Tibial nerve (tissue), 3 donors: ENCODE measurements at regions not wholly inside any gene's neighbourhood (a gene's known extent, or its start where the extent isn't known, plus 50 kb on each side); places are given as distances from the start of the nearest gene placed in this dataset.

Experiments
- POLR2A ChIP-seq, 2 donors: fragments of 450-650 bp; IDR thresholded peaks; one replicate each; pipeline ENCODE4 v1.6.1; 2017; ENCODE audit warnings: antibody characterized with exemption in 2 of 2, mild to moderate bottlenecking in 2 of 2, moderate library complexity in 2 of 2
- TF ChIP-seq, protein P1 (sequence below), 5 experiments: fragments of 200-600 bp in 3 of 5; fragments of 450-650 bp in 2 of 5; sonication (generic) in 3 of 5; IDR thresholded peaks; one replicate each; pipeline ENCODE4 v1.5.1; 2016 to 2019; ENCODE audit warnings: antibody characterized with exemption in 5 of 5, mild to moderate bottlenecking in 3 of 5, moderate library complexity in 2 of 5

DNA sequence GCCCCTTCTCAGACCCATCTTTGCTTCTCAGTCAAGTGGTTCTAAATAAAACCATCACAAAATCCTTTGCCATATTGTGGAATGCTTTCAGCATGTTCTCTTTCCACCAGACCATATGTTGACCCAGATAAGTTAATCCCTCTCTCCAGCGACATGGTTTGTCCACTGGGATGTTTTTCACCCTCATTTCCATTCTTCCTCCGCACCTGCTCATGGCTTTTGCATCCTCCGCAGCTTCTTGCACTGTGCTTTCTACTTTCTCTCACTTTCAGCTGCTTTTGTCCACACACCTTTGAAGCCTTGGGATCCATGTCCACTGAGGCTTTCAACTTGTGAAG is 52.3 kb upstream of the WAC start:
- TF ChIP-seq, protein P1, sequence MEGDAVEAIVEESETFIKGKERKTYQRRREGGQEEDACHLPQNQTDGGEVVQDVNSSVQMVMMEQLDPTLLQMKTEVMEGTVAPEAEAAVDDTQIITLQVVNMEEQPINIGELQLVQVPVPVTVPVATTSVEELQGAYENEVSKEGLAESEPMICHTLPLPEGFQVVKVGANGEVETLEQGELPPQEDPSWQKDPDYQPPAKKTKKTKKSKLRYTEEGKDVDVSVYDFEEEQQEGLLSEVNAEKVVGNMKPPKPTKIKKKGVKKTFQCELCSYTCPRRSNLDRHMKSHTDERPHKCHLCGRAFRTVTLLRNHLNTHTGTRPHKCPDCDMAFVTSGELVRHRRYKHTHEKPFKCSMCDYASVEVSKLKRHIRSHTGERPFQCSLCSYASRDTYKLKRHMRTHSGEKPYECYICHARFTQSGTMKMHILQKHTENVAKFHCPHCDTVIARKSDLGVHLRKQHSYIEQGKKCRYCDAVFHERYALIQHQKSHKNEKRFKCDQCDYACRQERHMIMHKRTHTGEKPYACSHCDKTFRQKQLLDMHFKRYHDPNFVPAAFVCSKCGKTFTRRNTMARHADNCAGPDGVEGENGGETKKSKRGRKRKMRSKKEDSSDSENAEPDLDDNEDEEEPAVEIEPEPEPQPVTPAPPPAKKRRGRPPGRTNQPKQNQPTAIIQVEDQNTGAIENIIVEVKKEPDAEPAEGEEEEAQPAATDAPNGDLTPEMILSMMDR (IDR thresholded peaks at IDR 0.05) = no peak
- TF ChIP-seq POLR2A (IDR thresholded peaks at IDR 0.05) = no peak
